Nephron progenitor cell (in vitro differentiated cells): ENCODE measurements at regions not wholly inside any gene's neighbourhood (a gene's known extent, or its start where the extent isn't known, plus 50 kb on each side); places are given as distances from the start of the nearest gene placed in this dataset.

ENCODE experiments used
- DNase-seq: peaks from one replicate; pipeline ENCODE4 v3.0.0; 2021
- H3K27ac Mint-ChIP-seq: 2 replicates; pipeline ENCODE4 v1.8.0; 2021; ENCODE audit warnings: mild to moderate bottlenecking, moderate library complexity, mixed read lengths
- H3K27me3 Mint-ChIP-seq: 2 replicates; pipeline ENCODE4 v1.8.0; 2021; ENCODE audit warnings: mild to moderate bottlenecking, low read depth, mixed read lengths; ENCODE audit not compliant: poor library complexity
- H3K36me3 Mint-ChIP-seq: 2 replicates; pipeline ENCODE4 v1.8.0; 2021; ENCODE audit warnings: low read depth, mixed read lengths
- H3K4me1 Mint-ChIP-seq: 2 replicates; pipeline ENCODE4 v1.8.0; 2021; ENCODE audit warnings: mixed read lengths
- H3K4me3 Mint-ChIP-seq: 2 replicates; pipeline ENCODE4 v1.8.0; 2021; ENCODE audit warnings: mild to moderate bottlenecking, moderate library complexity, mixed read lengths
- H3K9me3 Mint-ChIP-seq: 2 replicates; pipeline ENCODE4 v1.8.0; 2021; ENCODE audit warnings: mild to moderate bottlenecking, moderate library complexity, mixed read lengths
- CTCF ChIP-seq: fragments of 200-600 bp; sonication (generic); IDR thresholded peaks from 2 replicates; pipeline ENCODE4 v1.5.0; 2021; ENCODE audit warnings: antibody characterized with exemption

DNA sequence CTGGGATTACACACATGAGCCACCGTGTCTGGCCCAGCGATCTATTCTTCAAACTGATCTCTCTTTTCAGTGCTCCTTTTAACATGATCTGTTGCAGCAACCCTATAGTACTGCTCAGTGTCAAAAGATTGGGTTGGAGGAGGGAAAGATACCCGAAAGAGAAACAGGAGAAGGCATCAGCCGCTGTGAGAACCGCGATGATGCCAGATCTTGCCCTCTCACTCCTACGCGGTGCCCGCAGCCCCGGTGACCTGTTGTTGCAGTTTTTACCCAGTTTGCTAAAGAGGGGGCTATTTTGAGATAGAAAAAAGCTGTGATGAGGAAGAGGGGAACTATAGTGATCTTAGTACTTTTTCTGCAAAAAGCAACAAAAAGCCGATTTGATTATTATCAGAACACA, 335.5 kb downstream of the KCNS3 start:
- Mint-ChIP-seq H3K27ac (no peak overlapping the region), H3K4me3 (no peak overlapping the region), H3K9me3 (no peaks in the 10 kb centered on the region), H3K4me1 (no peaks in the 10 kb centered on the region), H3K27me3 (peaks cover 11% of the 10 kb centered on the region), H3K36me3 (no peaks in the 10 kb centered on the region)
- no peak for TF ChIP-seq CTCF
- DNase-seq = no peak

DNA sequence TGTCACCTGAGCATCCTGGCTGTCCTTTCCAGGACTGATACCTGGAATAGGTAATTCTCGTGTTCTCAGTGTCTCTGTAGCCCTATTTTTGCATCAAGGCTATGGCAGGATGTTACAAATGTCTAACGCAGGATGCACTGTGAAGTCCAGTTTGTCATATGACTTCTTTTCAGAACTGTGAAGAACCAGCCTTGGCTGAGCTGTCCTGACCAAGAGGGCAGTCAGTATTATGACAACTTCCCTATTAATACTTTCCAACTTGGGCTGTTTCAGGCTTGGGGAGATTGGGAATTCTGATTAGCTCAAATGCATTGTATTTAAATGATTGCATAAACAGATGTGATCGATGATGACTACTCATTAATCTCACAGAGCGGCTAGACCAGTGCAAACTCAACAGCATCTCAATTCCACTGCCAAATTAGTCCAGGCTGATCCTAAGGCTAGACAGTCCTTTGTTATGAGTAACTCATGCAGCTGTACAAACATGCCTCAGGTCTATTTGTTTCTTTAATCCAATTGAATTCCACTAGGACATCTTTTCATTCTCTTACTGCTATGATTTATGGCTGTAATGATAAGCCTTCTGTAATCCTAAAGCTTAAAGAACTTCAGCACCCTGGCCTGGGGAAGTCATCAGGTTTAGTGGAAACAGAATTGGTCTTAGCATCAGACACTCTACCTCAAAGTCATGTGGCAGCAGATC, 331.6 kb downstream of the KCNS3 start:
- no peak overlapping the region for H3K4me3 Mint-ChIP-seq
- no peaks in the 10 kb centered on the region for H3K36me3 Mint-ChIP-seq
- no peaks in the 10 kb centered on the region for H3K4me1 Mint-ChIP-seq
- H3K27me3 Mint-ChIP-seq = peaks cover 32% of the 10 kb centered on the region
- no peaks in the 10 kb centered on the region for H3K9me3 Mint-ChIP-seq
- TF ChIP-seq CTCF = no peak
- H3K27ac Mint-ChIP-seq = no peak overlapping the region
- DNase-seq = no peak

- Mint-ChIP-seq H3K27ac (no peak overlapping the region), H3K27me3 (peaks cover 37% of the 10 kb centered on the region), H3K36me3 (no peaks in the 10 kb centered on the region), H3K9me3 (peaks cover 5% of the 10 kb centered on the region), H3K4me1 (no peaks in the 10 kb centered on the region), H3K4me3 (no peak overlapping the region)
- no peak for DNase-seq
- no peak for TF ChIP-seq CTCF
Measured at GRCh38 chr2:18208956-18209355, 330.5 kb downstream of the KCNS3 start.

DNA sequence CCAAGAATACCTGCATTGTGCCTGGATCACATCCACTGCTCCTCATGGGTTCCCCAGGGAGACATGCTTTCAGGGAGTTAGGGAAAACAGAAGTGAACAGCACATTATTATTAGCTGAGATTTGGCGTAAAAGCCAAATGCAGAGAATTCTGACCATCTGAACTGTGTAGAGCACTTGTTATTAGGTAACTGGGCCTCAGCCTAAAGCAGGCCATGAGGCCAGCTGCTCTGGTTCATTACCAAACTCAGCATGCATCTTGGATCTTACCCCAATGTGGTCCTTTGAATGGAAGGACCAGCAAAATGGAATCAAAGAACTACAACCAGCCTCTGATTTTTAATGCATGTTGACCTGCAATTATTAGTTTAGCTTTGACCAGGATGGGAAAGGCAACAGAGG, 322.3 kb downstream of the KCNS3 start:
- H3K36me3 Mint-ChIP-seq = no peaks in the 10 kb centered on the region
- H3K9me3 Mint-ChIP-seq = peaks cover 6% of the 10 kb centered on the region
- H3K4me3 Mint-ChIP-seq = no peak overlapping the region
- no peak for TF ChIP-seq CTCF
- no peaks in the 10 kb centered on the region for H3K4me1 Mint-ChIP-seq
- no peak overlapping the region for H3K27ac Mint-ChIP-seq
- no peak for DNase-seq
- H3K27me3 Mint-ChIP-seq = peaks cover 10% of the 10 kb centered on the region

DNA sequence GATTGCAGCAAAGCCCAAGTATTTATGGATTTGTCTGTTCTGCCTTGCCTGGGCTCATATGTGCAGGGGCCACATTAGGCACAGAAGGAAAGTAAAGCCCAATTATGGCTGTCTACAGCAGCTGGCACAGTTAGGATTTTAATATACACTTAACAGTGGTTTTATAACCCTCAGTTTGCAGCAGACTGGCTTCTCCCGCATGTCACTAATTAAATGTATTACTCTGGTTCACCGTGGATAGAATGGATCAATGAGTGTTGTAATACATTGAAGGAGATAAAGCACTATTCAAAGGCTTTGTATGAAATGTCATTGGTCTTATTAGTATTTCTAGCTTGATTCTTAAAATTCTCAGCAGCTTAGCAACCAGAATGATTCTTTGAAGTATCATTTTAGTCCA, 320.2 kb downstream of the KCNS3 start:
- Mint-ChIP-seq H3K4me3 (no peak overlapping the region), H3K36me3 (no peaks in the 10 kb centered on the region), H3K4me1 (no peaks in the 10 kb centered on the region), H3K27me3 (no peaks in the 10 kb centered on the region), H3K27ac (no peak overlapping the region), H3K9me3 (no peaks in the 10 kb centered on the region)
- no peak for DNase-seq
- no peak for TF ChIP-seq CTCF

DNA sequence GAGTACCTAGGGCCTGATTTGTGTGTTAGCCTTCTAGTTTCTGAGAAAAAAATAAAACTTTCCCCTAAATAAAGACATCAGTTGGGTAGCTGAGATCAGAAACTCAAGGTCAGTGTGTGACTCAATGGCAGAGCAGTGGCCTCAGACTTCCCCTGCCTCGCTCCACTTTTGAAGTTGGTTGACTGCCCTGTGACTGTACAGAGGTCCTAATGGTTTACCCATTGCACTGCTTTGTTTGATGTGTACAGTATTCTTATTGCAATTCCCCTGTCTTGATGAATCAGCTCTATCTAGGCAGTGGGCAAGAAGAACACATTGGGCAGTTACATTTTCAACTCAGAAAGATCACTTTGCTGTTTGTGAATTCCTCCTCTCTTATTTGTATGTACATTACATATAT, 315.7 kb downstream of the KCNS3 start:
- Mint-ChIP-seq H3K4me1 (no peaks in the 10 kb centered on the region), H3K27me3 (peaks cover under 1% of the 10 kb centered on the region), H3K27ac (no peak overlapping the region), H3K9me3 (no peaks in the 10 kb centered on the region), H3K36me3 (no peaks in the 10 kb centered on the region), H3K4me3 (no peak overlapping the region)
- no peak for TF ChIP-seq CTCF
- no peak for DNase-seq
